Astrocyte of the cerebellum (primary cell): ENCODE measurements at regions not wholly inside any gene's neighbourhood (a gene's known extent, or its start where the extent isn't known, plus 50 kb on each side); places are given as distances from the start of the nearest gene placed in this dataset.
"Not testable (repeated sequence)": the region's sequence is repeated elsewhere in the genome, so short reads cannot be mapped to it uniquely, and the experiment has no call there.

Experiments used
- DNase-seq: peaks from one replicate; pipeline ENCODE4 v3.0.0-alpha.2; 2011; ENCODE audit warnings: low read depth
- H3K4me3 ChIP-seq: 2 replicates; pipeline ENCODE4 v1.5.1; 2011; ENCODE audit warnings: mild to moderate bottlenecking, low read depth, low read length, moderate library complexity
- in situ Hi-C: cut with HindIII; loops from 2 replicates; pipeline ENCODE4 v1.10.0; 2017; ENCODE audit warnings: low sequenced_read_pairs
- TF ChIP-seq, protein P1 (sequence below): IDR thresholded peaks from 2 replicates; pipeline ENCODE4 v1.5.1; 2012; ENCODE audit warnings: low read length, low read depth, moderate library complexity, mild to moderate bottlenecking; ENCODE audit errors: missing control alignments

DNA sequence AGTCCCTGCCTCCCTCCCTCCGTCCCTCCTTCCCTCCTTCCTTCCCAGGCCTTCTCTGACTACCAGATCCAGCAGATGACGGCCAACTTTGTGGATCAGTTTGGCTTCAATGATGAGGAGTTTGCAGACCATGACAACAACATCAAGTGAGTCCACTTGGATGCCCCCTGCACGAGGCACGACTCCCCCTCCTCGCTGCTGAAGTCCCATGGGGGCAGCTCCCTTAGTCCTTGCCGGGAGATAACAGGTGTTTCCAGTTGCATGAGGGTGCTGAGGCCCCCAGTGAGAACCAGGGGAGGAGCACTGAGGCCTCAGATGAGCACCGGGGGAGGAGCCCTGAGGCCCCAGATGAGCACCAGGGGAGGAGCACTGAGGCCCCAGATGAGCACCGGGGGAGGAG is 200.0 kb downstream of the LIPI start:
- TF ChIP-seq, protein P1, sequence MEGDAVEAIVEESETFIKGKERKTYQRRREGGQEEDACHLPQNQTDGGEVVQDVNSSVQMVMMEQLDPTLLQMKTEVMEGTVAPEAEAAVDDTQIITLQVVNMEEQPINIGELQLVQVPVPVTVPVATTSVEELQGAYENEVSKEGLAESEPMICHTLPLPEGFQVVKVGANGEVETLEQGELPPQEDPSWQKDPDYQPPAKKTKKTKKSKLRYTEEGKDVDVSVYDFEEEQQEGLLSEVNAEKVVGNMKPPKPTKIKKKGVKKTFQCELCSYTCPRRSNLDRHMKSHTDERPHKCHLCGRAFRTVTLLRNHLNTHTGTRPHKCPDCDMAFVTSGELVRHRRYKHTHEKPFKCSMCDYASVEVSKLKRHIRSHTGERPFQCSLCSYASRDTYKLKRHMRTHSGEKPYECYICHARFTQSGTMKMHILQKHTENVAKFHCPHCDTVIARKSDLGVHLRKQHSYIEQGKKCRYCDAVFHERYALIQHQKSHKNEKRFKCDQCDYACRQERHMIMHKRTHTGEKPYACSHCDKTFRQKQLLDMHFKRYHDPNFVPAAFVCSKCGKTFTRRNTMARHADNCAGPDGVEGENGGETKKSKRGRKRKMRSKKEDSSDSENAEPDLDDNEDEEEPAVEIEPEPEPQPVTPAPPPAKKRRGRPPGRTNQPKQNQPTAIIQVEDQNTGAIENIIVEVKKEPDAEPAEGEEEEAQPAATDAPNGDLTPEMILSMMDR = no peak
- in situ Hi-C loops = no loop called here
- no peak for DNase-seq
- H3K4me3 ChIP-seq = no peak overlapping the region

DNA sequence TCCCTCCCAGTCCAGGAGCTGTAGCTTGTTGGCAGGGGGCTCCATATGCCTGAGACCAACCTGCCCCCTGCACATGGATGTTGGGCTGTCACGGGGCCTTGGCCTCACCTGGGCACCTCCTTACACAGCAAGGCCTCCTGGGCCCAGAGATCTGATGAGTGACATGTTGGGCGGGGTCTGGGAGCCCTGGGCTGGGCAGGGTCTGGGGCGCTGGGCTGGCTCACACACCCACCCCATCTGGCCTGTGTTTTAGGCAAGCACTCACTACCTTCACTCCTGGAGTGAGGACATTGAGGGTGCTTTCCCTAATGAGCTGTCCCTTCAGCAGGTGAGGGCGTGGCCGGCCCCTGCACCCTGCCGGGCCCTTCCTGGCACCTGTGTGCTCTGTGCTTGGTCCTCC is 200.8 kb downstream of the LIPI start:
- in situ Hi-C loops, DNase-seq, H3K4me3 ChIP-seq: not testable (repeated sequence)

DNA sequence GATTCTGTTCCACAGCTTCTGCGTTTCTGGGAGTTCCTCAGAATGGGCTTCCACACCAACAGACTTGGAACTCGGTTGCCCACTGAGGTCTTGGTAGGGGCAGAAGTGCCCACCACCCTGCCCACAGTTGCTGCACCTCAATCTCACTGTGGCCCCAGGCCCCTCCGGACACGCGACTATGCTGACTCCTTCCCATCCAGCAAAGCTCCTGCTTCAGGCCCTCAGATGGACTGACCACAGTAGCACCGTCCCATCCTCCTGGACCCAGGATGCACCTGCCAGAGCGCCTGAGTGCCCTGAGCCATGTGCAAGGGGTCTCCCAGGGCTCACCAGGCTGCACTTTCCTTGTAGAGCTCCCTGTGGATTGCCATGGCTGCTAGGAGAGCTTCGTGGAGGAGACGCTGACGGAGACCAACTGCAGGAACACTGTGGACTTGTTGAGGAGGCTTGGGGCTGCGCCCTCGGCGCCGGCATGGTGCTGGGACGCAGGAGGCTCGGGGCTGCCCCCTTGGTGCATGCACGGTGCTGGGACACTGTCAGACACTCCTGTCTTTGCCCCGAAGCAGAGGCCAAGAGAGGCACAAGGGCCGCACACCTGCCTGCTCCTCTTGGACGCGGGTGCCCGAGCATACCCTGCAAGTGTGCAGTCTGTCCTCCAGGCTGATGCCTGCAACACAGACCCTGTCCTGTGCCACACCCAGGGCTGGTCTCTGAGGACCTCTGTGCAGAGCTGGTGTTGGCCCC is 201.3 kb downstream of the LIPI start:
- DNase-seq, H3K4me3 ChIP-seq, in situ Hi-C loops: not testable (repeated sequence)

DNA sequence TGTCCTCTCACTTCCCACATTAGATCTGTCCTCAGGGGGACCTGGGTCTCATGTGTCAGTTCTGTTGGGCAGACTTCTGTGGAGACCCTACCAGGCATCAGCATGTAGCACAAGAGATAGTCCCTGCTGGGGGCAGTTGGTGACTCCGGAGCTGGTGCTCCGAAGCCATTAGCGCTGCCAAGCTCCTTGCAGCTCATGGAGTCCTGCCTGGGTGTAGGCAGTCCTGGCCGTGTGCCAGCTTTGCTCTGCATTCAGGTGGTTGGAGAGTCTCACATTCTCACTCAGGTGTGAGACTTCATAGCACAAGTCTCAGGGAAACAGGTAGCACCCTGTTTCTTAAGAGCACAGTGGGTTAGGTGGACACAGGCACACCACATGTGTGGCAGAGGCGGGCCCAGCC is 202.3 kb downstream of the LIPI start:
- in situ Hi-C loops, DNase-seq, H3K4me3 ChIP-seq: not testable (repeated sequence)

DNA sequence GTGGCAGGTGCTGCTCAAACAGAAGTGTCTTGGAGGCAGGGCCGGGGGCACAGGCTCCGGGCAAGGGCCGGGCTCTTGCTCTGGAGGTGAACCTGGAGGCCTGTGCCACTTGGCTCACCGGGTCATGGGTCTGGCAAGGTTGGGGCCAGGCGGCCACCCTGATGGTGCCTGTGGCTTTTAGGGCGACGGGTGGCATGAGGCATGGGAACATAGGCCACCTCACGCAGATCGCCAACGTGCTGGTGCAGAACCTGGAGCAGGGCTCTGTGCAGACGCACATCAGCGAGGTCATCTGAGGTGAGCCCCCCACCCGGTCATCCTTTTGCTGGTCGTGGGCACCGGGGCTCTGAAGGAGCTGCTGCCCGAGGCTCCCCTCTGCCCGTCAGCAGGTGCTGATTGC is 202.7 kb downstream of the LIPI start:
- DNase-seq, H3K4me3 ChIP-seq, in situ Hi-C loops: not testable (repeated sequence)

DNA sequence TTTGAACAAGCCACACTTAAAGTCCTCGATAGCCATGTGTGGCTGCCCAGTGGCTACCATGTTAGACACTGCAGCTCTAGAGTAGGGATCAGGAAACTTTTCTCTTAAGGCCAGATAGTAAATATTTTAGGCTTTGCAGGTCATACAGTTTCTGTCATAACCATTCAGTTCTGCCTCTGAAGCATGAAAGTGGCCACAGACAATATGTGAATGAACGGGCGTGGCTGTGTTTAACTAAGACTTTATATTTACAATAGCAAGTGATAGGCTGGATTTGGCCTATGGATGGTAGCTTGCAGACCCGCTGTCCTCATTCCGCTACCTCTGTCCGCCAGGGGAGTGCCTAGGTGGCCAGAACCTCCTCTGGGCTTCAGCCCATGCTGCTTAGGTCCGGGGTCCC is 204.6 kb downstream of the LIPI start:
- H3K4me3 ChIP-seq, DNase-seq, in situ Hi-C loops: not testable (repeated sequence)

DNA sequence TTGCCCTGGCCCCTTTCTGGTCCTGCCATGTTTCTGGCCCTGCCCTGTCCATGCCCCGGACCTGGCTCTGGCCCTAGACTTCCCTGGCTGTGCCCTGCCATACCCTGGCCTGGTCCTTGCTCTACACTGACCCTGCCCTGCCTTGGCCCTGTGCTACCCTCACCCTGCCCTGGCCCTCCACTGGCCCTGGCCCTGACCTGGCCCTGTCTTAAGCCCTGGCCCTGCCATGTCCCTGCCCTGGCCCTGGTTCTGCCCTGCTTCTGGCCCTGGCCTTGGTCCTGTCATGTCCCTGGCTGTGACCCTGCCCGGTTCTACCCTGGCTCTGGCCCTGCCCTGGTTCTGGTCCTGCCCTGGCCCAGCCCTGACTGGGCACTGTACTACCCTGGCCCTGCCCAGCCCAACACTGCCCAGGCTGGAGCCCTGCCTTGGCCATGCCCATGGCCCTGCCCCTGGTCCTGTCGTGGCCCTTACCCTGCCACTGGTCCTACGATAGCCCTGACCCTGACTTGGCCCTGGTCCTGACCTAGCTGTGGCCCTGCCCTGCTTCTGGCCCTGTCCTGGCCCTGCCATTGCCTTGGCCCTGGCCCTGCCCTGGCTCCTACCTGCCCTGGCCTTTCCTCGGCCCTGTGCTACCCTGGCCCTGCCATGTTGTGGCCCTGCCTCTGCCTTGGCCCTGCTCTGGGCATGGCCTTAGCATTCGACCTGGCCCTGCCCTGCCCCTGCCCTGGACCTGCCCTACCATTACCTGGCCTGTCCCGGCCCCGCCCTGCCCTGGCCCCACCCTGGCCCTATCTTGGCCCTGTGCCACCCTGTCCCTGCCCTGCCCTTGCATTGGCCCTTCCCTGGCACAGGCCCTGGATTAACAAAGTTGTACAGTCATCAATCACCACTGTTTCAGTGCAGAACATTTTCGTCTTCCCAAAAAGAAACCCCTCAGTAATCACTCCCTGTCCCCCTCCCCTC is 223.5 kb downstream of the LIPI start:
- H3K4me3 ChIP-seq, in situ Hi-C loops, DNase-seq: not testable (repeated sequence)

DNA sequence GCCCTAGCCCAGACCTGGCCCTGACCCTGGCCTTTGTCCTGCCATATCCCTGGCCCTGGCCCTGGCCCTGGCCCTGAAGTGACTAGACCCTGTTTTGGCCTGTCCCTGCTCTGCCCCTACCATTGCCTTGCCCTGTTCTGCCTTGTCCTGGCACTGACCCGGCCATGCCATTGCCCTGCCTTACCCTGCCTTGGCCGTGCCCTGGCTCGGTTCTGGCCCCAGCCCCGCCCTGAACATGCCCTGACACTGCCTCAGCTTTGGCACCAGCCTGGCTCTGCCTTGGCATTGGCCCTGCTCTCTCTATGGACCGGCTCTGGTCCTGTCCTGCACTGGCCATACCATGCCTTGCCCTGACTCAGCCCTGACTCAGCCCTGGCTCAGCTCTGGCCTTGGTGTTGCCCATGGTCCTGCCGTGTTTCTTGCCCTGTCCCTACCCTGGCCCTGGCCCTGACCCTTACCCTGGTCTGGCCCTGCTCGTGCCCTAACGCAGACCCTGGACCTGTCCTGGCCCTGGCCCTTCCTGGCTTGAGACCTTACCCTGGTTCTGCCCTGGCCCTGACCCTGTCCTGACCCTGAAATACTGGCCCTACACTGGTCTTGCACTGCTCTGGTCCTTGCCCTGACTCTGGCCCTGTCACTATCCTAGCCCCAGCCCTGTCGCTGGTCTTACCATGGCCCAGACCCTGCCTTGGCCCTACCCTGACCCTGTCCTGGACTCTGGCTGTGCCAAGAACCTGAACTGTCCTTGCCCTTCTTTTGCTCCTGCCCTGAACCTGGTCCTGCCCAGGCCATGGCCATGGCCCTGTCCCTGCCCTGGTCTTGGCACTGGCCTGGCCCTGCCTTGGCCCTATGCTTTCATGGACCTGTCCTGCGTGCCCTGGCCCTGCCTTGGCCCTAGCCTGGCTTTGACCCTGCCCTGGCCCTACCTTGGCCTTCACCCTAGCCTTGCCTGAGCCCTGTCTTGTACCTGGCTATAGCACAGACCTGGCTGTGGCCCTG is 224.6 kb downstream of the LIPI start:
- in situ Hi-C loops, DNase-seq, H3K4me3 ChIP-seq: not testable (repeated sequence)

DNA sequence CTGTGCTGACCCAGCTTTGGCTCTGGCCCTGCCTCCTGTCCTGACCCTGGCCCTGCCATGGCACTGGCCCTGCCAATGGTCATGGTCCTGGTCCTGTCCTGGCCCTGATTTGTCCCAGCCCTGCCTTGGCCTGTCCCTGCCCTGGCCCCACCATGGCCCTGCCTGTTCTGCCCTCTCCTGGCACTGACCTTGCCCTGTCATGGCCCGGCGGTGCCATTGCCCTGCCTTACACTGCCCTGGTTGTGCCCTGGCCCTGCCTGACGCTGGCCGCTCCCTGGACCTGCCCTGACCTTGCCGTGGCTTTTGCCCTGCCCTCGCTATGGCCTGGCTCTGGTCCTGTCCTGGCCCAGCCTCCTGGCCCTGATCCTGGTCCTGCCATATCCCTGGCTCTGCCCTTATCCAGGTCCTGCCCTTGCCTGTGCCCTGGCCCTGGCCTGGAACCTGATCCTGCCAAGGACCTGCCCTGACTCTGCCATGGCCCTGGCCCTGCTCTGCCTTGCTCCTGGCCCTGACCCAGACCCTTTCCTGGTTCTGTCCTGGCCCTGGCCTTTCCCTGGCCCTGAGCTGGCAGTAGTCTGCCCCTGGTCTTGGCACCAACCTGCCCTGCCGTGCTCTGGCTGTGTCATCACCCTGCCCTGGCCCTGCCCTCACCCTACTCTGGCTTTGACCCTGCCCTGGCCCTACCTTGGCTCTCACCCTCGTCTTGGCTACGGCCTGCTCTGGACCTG is 225.5 kb downstream of the LIPI start:
- in situ Hi-C loops, H3K4me3 ChIP-seq, DNase-seq: not testable (repeated sequence)

DNA sequence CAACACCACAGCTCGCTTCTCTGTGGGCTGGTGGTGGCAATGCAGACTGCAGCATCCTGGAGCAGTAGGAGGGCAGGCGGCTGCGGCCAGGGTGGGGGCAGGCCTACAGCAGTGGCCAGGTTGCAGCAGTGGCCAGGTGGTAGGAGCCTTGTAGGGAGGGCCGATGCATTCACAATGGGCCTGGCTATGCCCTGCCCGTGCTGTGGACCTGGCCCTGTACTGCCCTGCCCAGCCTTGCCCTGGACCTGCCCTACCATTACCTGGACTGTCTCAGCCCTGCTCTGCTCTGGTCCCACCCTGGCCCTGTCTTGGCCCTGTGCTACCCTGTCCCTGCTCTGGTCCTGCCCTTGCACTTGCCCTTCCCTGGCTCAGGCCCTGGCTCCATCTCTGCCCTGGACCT is 226.0 kb downstream of the LIPI start:
- H3K4me3 ChIP-seq, in situ Hi-C loops, DNase-seq: not testable (repeated sequence)

DNA sequence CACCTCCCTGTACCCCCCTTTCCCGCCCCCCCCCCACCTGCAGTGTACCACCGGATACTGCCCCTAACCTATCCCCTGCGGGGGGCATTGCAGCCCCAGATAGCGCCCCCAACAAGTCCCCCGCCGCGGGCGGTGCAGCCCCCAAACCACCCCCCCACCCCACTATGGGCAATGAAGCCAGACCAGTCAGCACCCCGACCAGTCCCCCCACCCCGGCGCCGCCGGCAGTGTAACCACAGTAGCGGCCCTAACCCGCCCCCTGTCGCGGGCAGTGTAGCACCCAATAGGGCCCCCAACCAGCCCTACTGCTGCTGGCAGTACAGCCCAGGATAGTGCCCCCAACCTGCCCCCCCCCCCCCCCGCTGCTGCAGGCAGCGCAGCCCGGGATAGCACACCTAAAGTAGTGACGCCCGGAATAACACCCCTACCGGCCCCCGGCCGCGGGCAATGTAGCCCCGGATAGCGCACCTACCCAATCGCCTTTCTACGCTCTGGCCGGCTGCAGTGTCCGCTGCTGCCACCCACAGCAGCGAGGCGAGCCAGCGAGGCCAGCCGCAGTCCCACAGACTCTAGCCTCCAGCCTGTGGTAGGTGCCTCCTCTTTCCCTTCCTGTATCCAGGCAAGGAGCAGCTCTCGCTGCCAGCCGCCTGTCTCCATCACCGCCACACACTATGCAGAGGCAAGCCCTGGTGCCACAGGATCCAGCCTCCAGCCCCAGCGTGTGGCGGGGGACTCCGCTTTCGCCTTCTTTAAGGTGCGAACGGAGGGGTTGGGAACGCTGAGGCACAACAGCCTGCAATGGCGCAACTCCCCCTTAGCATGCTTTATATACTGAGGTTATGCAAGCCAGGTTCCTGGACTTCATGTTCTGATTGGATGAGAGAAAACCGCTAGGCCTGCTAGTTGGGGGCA is 229.3 kb downstream of the LIPI start:
- H3K4me3 ChIP-seq, in situ Hi-C loops, DNase-seq: not testable (repeated sequence)

DNA sequence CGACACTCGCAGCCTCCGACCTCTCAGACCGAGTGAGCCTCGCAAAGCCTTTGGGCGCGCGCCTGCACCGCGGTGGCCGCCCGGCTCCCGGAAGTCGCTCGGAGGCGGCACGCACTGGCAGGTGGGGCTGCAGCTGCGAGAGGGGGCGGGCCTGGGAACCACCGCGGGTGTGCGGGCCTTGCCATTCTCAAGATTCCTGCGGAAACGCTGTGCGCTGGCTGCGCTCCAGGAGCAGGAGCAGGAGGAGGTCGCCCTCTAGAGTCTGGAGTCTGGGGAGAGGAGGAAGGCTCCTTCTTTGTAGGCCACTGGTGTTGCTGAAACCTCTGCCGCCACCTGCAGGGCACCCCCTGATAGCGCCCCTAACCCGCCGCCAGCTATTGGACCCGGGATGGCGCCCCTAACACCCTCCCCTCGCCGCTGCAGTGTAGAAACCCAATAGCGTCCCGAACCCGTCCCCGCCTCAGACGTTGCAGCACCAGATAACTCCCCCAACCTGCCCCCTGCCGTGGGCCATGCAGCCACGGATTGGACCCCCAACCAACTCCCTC is 230.6 kb downstream of the LIPI start:
- DNase-seq, in situ Hi-C loops: not testable (repeated sequence)
- peak overlapping the region; percentile 3 for H3K4me3 ChIP-seq

DNA sequence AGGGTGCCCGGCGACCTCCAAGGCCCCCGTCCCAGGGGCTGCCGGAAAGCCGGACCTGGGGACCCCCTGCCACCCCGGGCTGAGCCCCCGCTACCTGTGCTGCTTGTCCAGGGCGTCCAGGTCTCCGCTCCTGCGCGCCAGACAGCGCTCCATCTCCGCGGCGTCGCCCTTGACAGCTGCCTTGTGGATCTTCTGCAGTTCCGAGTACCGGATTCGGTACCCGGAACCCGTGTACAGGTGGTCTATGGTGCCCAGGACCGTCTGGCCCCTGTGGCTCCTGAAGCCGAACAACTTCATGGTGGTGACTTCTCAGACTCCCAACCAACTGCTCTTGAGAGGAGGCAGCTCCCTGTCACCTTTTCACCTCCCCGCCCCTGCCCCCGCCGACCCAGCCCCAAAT is 231.1 kb downstream of the LIPI start:
- DNase-seq, in situ Hi-C loops: not testable (repeated sequence)
- H3K4me3 ChIP-seq = peak overlapping the region; percentile 3

DNA sequence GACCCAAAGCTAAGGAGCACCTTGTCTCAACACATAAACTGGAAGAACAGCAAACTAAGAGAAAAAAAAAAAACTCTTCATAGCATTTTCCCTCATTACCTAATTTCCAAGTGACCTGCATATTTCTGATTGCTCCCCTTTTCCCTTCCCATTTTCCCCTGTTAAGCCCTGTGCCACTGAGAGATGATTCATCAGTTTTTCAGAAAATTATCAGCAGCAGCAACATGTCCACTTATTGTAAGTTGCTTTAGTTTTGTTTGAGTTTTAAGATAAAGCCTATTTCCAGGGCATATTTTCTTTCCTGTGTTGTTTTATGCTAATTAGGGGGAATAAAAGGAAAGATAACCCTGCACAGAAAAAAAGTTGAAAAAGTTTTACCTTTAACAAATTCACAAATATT is 236.2 kb downstream of the LIPI start:
- DNase-seq = not testable (repeated sequence)

More for the DNA sequence above, 236.2 kb downstream of the LIPI start:
- in situ Hi-C loops, H3K4me3 ChIP-seq: not testable (repeated sequence)
